ENCODE measurements at regions not wholly inside any gene's neighbourhood (a gene's known extent, or its start where the extent isn't known, plus 50 kb on each side); places are given as distances from the start of the nearest gene placed in this dataset.

DNA sequence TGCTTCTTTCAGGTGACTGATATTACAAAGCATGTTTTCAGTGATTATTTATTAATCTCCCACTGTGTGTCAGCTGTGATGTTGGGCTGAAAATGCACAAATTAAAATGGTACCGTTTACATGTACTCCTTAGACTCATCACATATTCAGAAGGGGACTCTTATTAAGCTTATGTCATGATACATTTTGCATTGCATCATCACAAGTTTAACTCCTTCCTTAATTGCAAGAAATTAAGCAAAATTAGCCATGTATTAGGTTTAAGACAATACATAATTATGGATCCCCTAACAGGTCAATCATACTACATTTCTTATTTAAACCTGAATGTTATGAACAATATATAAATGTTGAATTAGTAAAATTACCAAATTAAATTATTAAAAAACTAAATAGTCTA, 899.1 kb downstream of the TMEM182 start:
- intact Hi-C loops (cut with DNase I; ENCODE audit: low total_unique reads): no loop called here
- DNase-seq (ENCODE audit: low spot score in 2 of 2): no peak
- Histone ChIP-seq H3K9me3 (no peaks in the 10 kb centered on the region), H3K36me3 (no peaks in the 10 kb centered on the region), H3K4me1 (no peaks in the 10 kb centered on the region), H3K27me3 (no peaks in the 10 kb centered on the region), H3K27ac (no peak overlapping the region), H3K4me3 (no peak overlapping the region)
- no peak for TF ChIP-seq POLR2A (IDR thresholded peaks at IDR 0.05)
- no peak for TF ChIP-seq POLR2AphosphoS5 (IDR thresholded peaks at IDR 0.05)
- TF ChIP-seq, protein P1, sequence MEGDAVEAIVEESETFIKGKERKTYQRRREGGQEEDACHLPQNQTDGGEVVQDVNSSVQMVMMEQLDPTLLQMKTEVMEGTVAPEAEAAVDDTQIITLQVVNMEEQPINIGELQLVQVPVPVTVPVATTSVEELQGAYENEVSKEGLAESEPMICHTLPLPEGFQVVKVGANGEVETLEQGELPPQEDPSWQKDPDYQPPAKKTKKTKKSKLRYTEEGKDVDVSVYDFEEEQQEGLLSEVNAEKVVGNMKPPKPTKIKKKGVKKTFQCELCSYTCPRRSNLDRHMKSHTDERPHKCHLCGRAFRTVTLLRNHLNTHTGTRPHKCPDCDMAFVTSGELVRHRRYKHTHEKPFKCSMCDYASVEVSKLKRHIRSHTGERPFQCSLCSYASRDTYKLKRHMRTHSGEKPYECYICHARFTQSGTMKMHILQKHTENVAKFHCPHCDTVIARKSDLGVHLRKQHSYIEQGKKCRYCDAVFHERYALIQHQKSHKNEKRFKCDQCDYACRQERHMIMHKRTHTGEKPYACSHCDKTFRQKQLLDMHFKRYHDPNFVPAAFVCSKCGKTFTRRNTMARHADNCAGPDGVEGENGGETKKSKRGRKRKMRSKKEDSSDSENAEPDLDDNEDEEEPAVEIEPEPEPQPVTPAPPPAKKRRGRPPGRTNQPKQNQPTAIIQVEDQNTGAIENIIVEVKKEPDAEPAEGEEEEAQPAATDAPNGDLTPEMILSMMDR (IDR thresholded peaks at IDR 0.05): no peak

DNA sequence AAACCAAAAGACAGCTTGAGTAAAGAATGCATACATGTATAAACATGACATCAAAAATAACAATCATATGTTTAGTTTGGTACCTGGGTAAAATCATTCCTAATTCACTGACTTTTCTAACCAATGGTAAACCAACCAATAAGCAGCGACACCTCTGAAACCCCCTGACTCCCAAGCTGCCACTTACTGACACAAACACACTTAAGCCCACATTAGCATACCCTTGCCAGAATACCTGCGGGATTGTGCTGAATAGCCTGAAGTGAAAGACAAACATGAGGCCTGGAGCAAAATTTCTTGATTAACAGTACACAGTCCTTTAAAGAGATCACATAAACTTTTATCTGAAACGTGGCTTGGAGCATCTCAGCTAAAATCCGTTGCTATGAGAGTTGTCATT, 902.9 kb downstream of the TMEM182 start:
- H3K9me3 ChIP-seq: no peaks in the 10 kb centered on the region
- no peaks in the 10 kb centered on the region for H3K27me3 ChIP-seq
- H3K4me1 ChIP-seq: no peaks in the 10 kb centered on the region
- intact Hi-C loops (cut with DNase I; ENCODE audit: low total_unique reads): no loop called here
- no peak overlapping the region for H3K4me3 ChIP-seq
- no peak for DNase-seq (ENCODE audit: low spot score in 2 of 2)
- H3K27ac ChIP-seq: no peak overlapping the region
- no peak for TF ChIP-seq POLR2A (IDR thresholded peaks at IDR 0.05)
- TF ChIP-seq, protein P1 (IDR thresholded peaks at IDR 0.05): no peak
- no peak for TF ChIP-seq POLR2AphosphoS5 (IDR thresholded peaks at IDR 0.05)
- no peaks in the 10 kb centered on the region for H3K36me3 ChIP-seq

DNA sequence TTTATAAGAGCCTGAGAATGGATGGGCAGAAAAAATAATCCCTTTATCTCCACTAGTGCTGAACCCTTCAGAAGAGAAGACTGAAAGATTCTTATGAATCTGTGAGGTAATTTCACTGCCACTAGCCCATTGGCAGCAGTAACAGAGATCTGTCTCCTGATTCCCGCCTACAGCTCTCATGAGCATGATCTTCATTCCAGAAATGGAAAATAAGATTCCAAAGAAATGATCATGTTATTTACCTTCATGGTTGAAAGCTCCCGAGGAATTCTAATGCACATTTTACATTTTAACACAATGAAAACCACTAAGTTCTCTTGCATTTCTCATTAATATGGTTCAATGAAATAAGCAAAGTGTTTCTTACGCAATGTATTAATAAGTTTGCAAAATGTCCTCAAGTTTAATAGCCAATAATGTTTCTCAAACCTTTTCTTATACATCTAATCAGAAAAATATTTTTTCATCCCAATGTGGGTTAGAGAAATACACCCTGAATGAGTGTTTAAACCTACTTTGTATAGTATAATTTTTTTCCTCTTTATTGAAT, 905.6 kb downstream of the TMEM182 start:
- H3K27ac ChIP-seq: no peak overlapping the region
- intact Hi-C loops (cut with DNase I; ENCODE audit: low total_unique reads): no loop called here
- H3K27me3 ChIP-seq: no peaks in the 10 kb centered on the region
- H3K4me3 ChIP-seq: no peak overlapping the region
- H3K36me3 ChIP-seq: no peaks in the 10 kb centered on the region
- TF ChIP-seq, protein P1 (IDR thresholded peaks at IDR 0.05): no peak
- TF ChIP-seq POLR2A (IDR thresholded peaks at IDR 0.05) (no peak), POLR2AphosphoS5 (IDR thresholded peaks at IDR 0.05) (no peak)
- no peaks in the 10 kb centered on the region for H3K4me1 ChIP-seq
- DNase-seq (ENCODE audit: low spot score in 2 of 2): no peak
- H3K9me3 ChIP-seq: no peaks in the 10 kb centered on the region

DNA sequence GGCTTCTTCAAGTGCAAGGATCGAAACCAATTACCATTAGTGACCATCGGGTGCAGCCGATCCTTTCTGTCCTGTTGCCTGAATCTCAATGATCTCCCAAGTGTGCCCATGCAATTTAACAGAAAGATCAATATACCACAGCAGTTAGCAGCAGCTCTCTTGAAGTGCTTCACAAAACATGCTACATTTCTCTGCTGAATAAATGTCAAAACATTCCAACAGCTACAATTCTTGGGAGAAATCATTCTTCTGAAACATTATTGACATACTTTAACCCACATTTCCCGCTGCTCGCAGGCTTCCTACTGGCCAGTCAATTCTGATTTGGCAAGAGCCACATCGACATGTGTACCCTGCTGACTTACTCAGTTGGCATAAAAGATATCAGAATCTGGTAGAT, 907.7 kb downstream of the TMEM182 start:
- TF ChIP-seq, protein P1 (IDR thresholded peaks at IDR 0.05): no peak
- TF ChIP-seq POLR2A (IDR thresholded peaks at IDR 0.05) (no peak), POLR2AphosphoS5 (IDR thresholded peaks at IDR 0.05) (no peak)
- no peak overlapping the region for H3K27ac ChIP-seq

More for the DNA sequence above, 907.7 kb downstream of the TMEM182 start:
- intact Hi-C loops (cut with DNase I; ENCODE audit: low total_unique reads): no loop called here
- Histone ChIP-seq H3K4me1 (no peaks in the 10 kb centered on the region), H3K9me3 (no peaks in the 10 kb centered on the region), H3K27me3 (no peaks in the 10 kb centered on the region), H3K4me3 (no peak overlapping the region), H3K36me3 (no peaks in the 10 kb centered on the region)
- no peak for DNase-seq (ENCODE audit: low spot score in 2 of 2)
